ENCODE measurements at regions not wholly inside any gene's neighbourhood (a gene's known extent, or its start where the extent isn't known, plus 50 kb on each side); places are given as distances from the start of the nearest gene placed in this dataset.

- Mint-ChIP-seq H3K9me3 (peaks cover 11% of the 10 kb centered on the region), H3K4me1 (ENCODE audit: low read depth) (no peaks in the 10 kb centered on the region), H3K36me3 (no peaks in the 10 kb centered on the region), H3K27ac (no peak overlapping the region), H3K27me3 (no peaks in the 10 kb centered on the region), H3K4me3 (no peak overlapping the region)
- intact Hi-C loops (cut with micrococcal nuclease) = no loop called here
- POLR2A ChIA-PET = no interaction called here
- CTCF ChIA-PET = no interaction called here
- DNase-seq = no peak
Measured at GRCh38 chr13:88862095-88862620, 1191.0 kb downstream of the SLITRK5 start.

GRCh38 chr13:88863116-88863515 is 1191.9 kb downstream of the SLITRK5 start:
- DNase-seq = no peak
- H3K27me3 Mint-ChIP-seq = no peaks in the 10 kb centered on the region
- H3K36me3 Mint-ChIP-seq = no peaks in the 10 kb centered on the region
- no peak overlapping the region for H3K27ac Mint-ChIP-seq
- H3K9me3 Mint-ChIP-seq = peaks cover 17% of the 10 kb centered on the region
- ChIA-PET CTCF (no interaction called here), POLR2A (no interaction called here)
- H3K4me3 Mint-ChIP-seq = no peak overlapping the region
- H3K4me1 Mint-ChIP-seq (ENCODE audit: low read depth) = no peaks in the 10 kb centered on the region
- intact Hi-C loops (cut with micrococcal nuclease) = no loop called here

GRCh38 chr13:88866195-88866594 is 1195.0 kb downstream of the SLITRK5 start:
- H3K9me3 Mint-ChIP-seq = peaks cover 14% of the 10 kb centered on the region
- no peaks in the 10 kb centered on the region for H3K4me1 Mint-ChIP-seq (ENCODE audit: low read depth)
- H3K4me3 Mint-ChIP-seq = no peak overlapping the region
- no peaks in the 10 kb centered on the region for H3K36me3 Mint-ChIP-seq
- H3K27ac Mint-ChIP-seq = no peak overlapping the region
- intact Hi-C loops (cut with micrococcal nuclease) = no loop called here
- CTCF ChIA-PET = no interaction called here
- POLR2A ChIA-PET = no interaction called here
- DNase-seq = no peak
- no peaks in the 10 kb centered on the region for H3K27me3 Mint-ChIP-seq

GRCh38 chr13:88883741-88884140 is 1212.6 kb downstream of the SLITRK5 start:
- ChIA-PET POLR2A (no interaction called here), CTCF (no interaction called here)
- no peak overlapping the region for H3K27ac Mint-ChIP-seq
- no peaks in the 10 kb centered on the region for H3K4me1 Mint-ChIP-seq (ENCODE audit: low read depth)
- no peak for DNase-seq
- no peaks in the 10 kb centered on the region for H3K36me3 Mint-ChIP-seq
- no peak overlapping the region for H3K4me3 Mint-ChIP-seq
- H3K27me3 Mint-ChIP-seq = no peaks in the 10 kb centered on the region
- peaks cover 18% of the 10 kb centered on the region for H3K9me3 Mint-ChIP-seq
- intact Hi-C loops (cut with micrococcal nuclease) = no loop called here

GRCh38 chr13:88887045-88887662 is 1216.0 kb downstream of the SLITRK5 start:
- intact Hi-C loops (cut with micrococcal nuclease) = no loop called here
- no peaks in the 10 kb centered on the region for H3K27me3 Mint-ChIP-seq
- DNase-seq = no peak
- no peak overlapping the region for H3K27ac Mint-ChIP-seq
- peaks cover 13% of the 10 kb centered on the region for H3K9me3 Mint-ChIP-seq
- H3K36me3 Mint-ChIP-seq = no peaks in the 10 kb centered on the region
- CTCF ChIA-PET = no interaction called here
- H3K4me1 Mint-ChIP-seq (ENCODE audit: low read depth) = no peaks in the 10 kb centered on the region
- POLR2A ChIA-PET = no interaction called here
- H3K4me3 Mint-ChIP-seq = no peak overlapping the region

- H3K9me3 Mint-ChIP-seq = peaks cover 3% of the 10 kb centered on the region
- no peaks in the 10 kb centered on the region for H3K4me1 Mint-ChIP-seq (ENCODE audit: low read depth)
- no peaks in the 10 kb centered on the region for H3K36me3 Mint-ChIP-seq
- no peak for DNase-seq
- POLR2A ChIA-PET = no interaction called here
- H3K27ac Mint-ChIP-seq = no peak overlapping the region
- no peak overlapping the region for H3K4me3 Mint-ChIP-seq
- CTCF ChIA-PET = interaction anchor here (0.7 kb wide), 1 partner anchor 191 kb away, joined by 3 read pairs; no protein-coding TSS in a partner anchor
- no peaks in the 10 kb centered on the region for H3K27me3 Mint-ChIP-seq
- intact Hi-C loops (cut with micrococcal nuclease) = no loop called here
Measured at GRCh38 chr13:88895261-88895941, 1224.2 kb downstream of the SLITRK5 start.

- intact Hi-C loops (cut with micrococcal nuclease) = no loop called here
Measured at GRCh38 chr13:88896466-88896865, 1225.3 kb downstream of the SLITRK5 start.

GRCh38 chr13:88908961-88909441 is 1237.8 kb downstream of the SLITRK5 start:
- ChIA-PET CTCF (no interaction called here), POLR2A (no interaction called here)
- intact Hi-C loops (cut with micrococcal nuclease) = no loop called here
- no peak overlapping the region for H3K4me3 Mint-ChIP-seq
- no peaks in the 10 kb centered on the region for H3K4me1 Mint-ChIP-seq (ENCODE audit: low read depth)
- DNase-seq = no peak
- no peaks in the 10 kb centered on the region for H3K36me3 Mint-ChIP-seq
- peaks cover 14% of the 10 kb centered on the region for H3K9me3 Mint-ChIP-seq
- no peak overlapping the region for H3K27ac Mint-ChIP-seq
- H3K27me3 Mint-ChIP-seq = no peaks in the 10 kb centered on the region

More at GRCh38 chr13:88896466-88896865, 1225.3 kb downstream of the SLITRK5 start:
- Mint-ChIP-seq H3K4me3 (no peak overlapping the region), H3K9me3 (peaks cover 7% of the 10 kb centered on the region), H3K4me1 (ENCODE audit: low read depth) (no peaks in the 10 kb centered on the region), H3K27ac (no peak overlapping the region), H3K36me3 (no peaks in the 10 kb centered on the region), H3K27me3 (no peaks in the 10 kb centered on the region)
- CTCF ChIA-PET = no interaction called here
- POLR2A ChIA-PET = no interaction called here
- DNase-seq = no peak

- no peak overlapping the region for H3K27ac Mint-ChIP-seq
- no peaks in the 10 kb centered on the region for H3K36me3 Mint-ChIP-seq
- H3K27me3 Mint-ChIP-seq = no peaks in the 10 kb centered on the region
- H3K4me3 Mint-ChIP-seq = no peak overlapping the region
- intact Hi-C loops (cut with micrococcal nuclease) = no loop called here
- no peaks in the 10 kb centered on the region for H3K4me1 Mint-ChIP-seq (ENCODE audit: low read depth)
- peaks cover 13% of the 10 kb centered on the region for H3K9me3 Mint-ChIP-seq
- CTCF ChIA-PET = no interaction called here
- peak; percentile 21 for DNase-seq
- POLR2A ChIA-PET = no interaction called here
Measured at GRCh38 chr13:88919970-88920628, 1248.9 kb downstream of the SLITRK5 start.

- no peak for DNase-seq
- no peaks in the 10 kb centered on the region for H3K4me1 Mint-ChIP-seq (ENCODE audit: low read depth)
- no peaks in the 10 kb centered on the region for H3K36me3 Mint-ChIP-seq
- no peaks in the 10 kb centered on the region for H3K9me3 Mint-ChIP-seq
- ChIA-PET CTCF (no interaction called here), POLR2A (no interaction called here)
- H3K27me3 Mint-ChIP-seq = no peaks in the 10 kb centered on the region
- H3K4me3 Mint-ChIP-seq = no peak overlapping the region
- intact Hi-C loops (cut with micrococcal nuclease) = no loop called here
- H3K27ac Mint-ChIP-seq = no peak overlapping the region
Measured at GRCh38 chr13:88925954-88926353, 1254.8 kb downstream of the SLITRK5 start.

GRCh38 chr13:88926890-88927502 is 1255.8 kb downstream of the SLITRK5 start:
- Mint-ChIP-seq H3K27ac (no peak overlapping the region), H3K36me3 (no peaks in the 10 kb centered on the region), H3K9me3 (no peaks in the 10 kb centered on the region), H3K4me3 (no peak overlapping the region), H3K27me3 (no peaks in the 10 kb centered on the region), H3K4me1 (ENCODE audit: low read depth) (no peaks in the 10 kb centered on the region)
- intact Hi-C loops (cut with micrococcal nuclease) = no loop called here
- POLR2A ChIA-PET = no interaction called here
- DNase-seq = no peak
- CTCF ChIA-PET = no interaction called here

- intact Hi-C loops (cut with micrococcal nuclease) = no loop called here
- Mint-ChIP-seq H3K4me3 (no peak overlapping the region), H3K9me3 (no peaks in the 10 kb centered on the region), H3K4me1 (ENCODE audit: low read depth) (no peaks in the 10 kb centered on the region), H3K27ac (no peak overlapping the region), H3K27me3 (no peaks in the 10 kb centered on the region), H3K36me3 (no peaks in the 10 kb centered on the region)
- CTCF ChIA-PET = no interaction called here
- DNase-seq = no peak
- POLR2A ChIA-PET = no interaction called here
Measured at GRCh38 chr13:88932950-88933349, 1261.8 kb downstream of the SLITRK5 start.
